Stimulated activated CD8-positive, alpha-beta memory T cell treated with anti-CD3 and anti-CD28 coated beads, Interleukin-2, amount 100 ng/mL, for 48 hours (primary cell): ENCODE measurements at regions not wholly inside any gene's neighbourhood (a gene's known extent, or its start where the extent isn't known, plus 50 kb on each side); places are given as distances from the start of the nearest gene placed in this dataset.
"Not testable (repeated sequence)": the region's sequence is repeated elsewhere in the genome, so short reads cannot be mapped to it uniquely, and the experiment has no call there.

Experiments used
- DNase-seq, 2 donors: peaks; one replicate each; pipeline ENCODE4 v3.0.0-alpha.2; 2020; ENCODE audit warnings: low read depth in 2 of 2

GRCh38 chr7:9210114-9210513, 776.7 kb downstream of the NXPH1 start:
- DNase-seq: no peak

GRCh38 chr7:9217204-9217603, 783.8 kb downstream of the NXPH1 start:
- no peak for DNase-seq

GRCh38 chr7:9226500-9226899, 793.1 kb downstream of the NXPH1 start:
- DNase-seq: no peak

GRCh38 chr7:9231630-9232121, 798.3 kb downstream of the NXPH1 start:
- no peak for DNase-seq

- DNase-seq: no peak
These were observed 806.6 kb downstream of the NXPH1 start for GRCh38 chr7:9240001-9240400.

GRCh38 chr7:9241826-9242225, 808.4 kb downstream of the NXPH1 start:
- no peak for DNase-seq

- no peak for DNase-seq
These were observed 809.2 kb downstream of the NXPH1 start for GRCh38 chr7:9242636-9243035.

- DNase-seq: no peak
These were observed 817.5 kb downstream of the NXPH1 start for GRCh38 chr7:9250876-9251275.

- DNase-seq: no peak
These were observed 831.0 kb downstream of the NXPH1 start for GRCh38 chr7:9264395-9264794.

GRCh38 chr7:9280088-9280487, 846.7 kb downstream of the NXPH1 start:
- no peak for DNase-seq

GRCh38 chr7:9283246-9283645, 849.8 kb downstream of the NXPH1 start:
- no peak for DNase-seq

- no peak for DNase-seq
These were observed 869.0 kb downstream of the NXPH1 start for GRCh38 chr7:9302436-9302835.

- no peak for DNase-seq
These were observed 873.7 kb downstream of the NXPH1 start for GRCh38 chr7:9307131-9307530.

- no peak for DNase-seq
These were observed 891.1 kb downstream of the NXPH1 start for GRCh38 chr7:9324513-9324912.

- no peak for DNase-seq
These were observed 894.9 kb downstream of the NXPH1 start for GRCh38 chr7:9328296-9328695.

GRCh38 chr7:9349625-9350024, 916.2 kb downstream of the NXPH1 start:
- no peak for DNase-seq

- DNase-seq: no peak
These were observed 957.8 kb downstream of the NXPH1 start for GRCh38 chr7:9391221-9391620.

- no peak for DNase-seq
These were observed 958.6 kb downstream of the NXPH1 start for GRCh38 chr7:9391984-9392383.

- DNase-seq: not testable (repeated sequence)
These were observed 971.0 kb downstream of the NXPH1 start for GRCh38 chr7:9404386-9404785.

- no peak for DNase-seq
These were observed 974.4 kb downstream of the NXPH1 start for GRCh38 chr7:9407816-9408215.

- no peak for DNase-seq
These were observed 1020.1 kb downstream of the NXPH1 start for GRCh38 chr7:9453521-9453920.

GRCh38 chr7:9488555-9488954, 1055.1 kb downstream of the NXPH1 start:
- DNase-seq: no peak

- no peak for DNase-seq
These were observed 1064.9 kb downstream of the NXPH1 start for GRCh38 chr7:9498303-9498702.

- DNase-seq: no peak
These were observed 1068.9 kb downstream of the NXPH1 start for GRCh38 chr7:9502269-9502668.

GRCh38 chr7:9504678-9505077, 1071.3 kb downstream of the NXPH1 start:
- no peak for DNase-seq
